HG03097 (cell line): ENCODE measurements at regions not wholly inside any gene's neighbourhood (a gene's known extent, or its start where the extent isn't known, plus 50 kb on each side); places are given as distances from the start of the nearest gene placed in this dataset.

Source experiments
- ATAC-seq: cut with Tn5 transposase; IDR thresholded peaks from one replicate; pipeline ENCODE4 v1.9.1; 2021; ENCODE audit not compliant: unreplicated experiment, low FRiP score

DNA sequence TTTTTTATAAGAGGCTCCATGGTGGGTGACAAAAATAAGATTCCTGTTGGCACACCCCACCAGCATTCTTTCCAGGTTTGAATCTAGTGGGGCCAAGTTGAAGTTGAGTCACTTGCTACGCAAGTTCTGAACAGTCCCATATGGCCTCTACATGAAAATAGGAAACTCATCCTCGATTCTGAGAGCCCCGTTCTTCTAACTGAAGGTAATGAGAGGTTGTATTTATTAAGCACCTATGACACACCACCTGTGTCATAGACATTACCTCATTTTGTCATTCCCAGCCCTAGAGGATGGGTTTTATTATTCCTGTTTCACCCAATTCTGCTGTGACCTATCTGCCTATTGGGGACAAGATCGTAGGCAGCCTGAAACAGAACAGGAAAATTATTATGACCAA, 131.7 kb downstream of the ACTL7B start:
- no peak for ATAC-seq

- no peak for ATAC-seq
Measured at GRCh38 chr9:108722396-108722795, 133.4 kb downstream of the ACTL7B start.

GRCh38 chr9:108720191-108720642, 135.6 kb downstream of the ACTL7B start:
- no peak for ATAC-seq

DNA sequence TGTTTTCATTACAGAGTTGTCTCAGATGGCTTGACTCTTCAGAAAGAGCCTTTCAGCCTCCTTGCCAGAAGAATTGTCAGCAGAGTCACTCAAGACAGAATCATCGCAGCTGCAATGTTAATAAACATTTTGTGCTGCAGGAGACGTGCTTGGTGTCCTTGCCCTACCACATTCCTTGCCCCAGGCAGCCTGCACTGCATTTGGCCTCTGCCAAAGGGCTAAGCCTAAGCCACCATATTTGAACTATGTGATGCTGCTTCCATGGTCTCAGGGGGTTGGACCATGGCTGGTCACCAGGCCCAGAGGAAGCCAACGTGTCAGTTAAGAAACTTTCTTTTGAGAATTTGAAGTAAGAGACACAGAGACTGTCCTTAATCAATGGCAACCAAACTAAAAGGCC, 145.4 kb downstream of the ACTL7B start:
- no peak for ATAC-seq

DNA sequence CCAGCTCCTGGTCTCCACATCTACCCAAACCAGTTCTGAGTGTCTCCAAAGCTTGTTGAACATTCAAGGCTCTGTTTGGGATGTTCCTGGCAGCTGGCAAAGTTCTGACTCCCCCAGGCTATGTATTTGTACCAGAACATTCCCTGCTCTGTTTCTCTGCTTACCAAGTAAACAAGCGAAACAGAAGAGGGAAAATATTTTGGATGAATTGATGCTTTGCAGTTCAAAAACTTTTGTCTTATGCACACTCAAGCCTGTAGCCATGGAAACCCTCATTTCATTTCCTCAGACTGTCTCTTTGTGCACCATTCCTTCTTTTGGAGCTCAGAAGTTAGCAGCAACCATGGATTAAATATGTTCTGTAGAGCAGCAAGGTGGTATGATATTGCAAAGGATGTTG, 145.8 kb downstream of the ACTL7B start:
- no peak for ATAC-seq

DNA sequence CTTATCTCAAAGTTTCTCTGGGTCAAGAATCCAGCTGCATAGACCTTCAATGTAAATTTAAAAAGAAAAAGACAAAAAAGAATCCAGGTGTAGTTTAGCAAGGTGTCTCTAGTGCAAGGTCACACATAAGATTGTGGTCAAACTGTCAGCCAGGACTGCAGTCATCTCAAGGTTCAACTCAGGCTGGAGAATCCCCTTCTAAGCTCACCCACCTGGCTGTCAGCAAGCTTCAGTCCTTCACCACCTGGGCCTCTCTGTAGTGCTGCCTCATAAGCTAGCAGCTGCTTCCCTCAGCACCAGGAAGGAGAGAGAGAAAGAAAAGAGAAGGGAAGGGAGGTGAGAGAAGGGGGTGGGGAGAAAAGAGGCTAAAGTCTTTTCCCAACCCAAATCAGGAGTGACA, 146.7 kb downstream of the ACTL7B start:
- no peak for ATAC-seq

DNA sequence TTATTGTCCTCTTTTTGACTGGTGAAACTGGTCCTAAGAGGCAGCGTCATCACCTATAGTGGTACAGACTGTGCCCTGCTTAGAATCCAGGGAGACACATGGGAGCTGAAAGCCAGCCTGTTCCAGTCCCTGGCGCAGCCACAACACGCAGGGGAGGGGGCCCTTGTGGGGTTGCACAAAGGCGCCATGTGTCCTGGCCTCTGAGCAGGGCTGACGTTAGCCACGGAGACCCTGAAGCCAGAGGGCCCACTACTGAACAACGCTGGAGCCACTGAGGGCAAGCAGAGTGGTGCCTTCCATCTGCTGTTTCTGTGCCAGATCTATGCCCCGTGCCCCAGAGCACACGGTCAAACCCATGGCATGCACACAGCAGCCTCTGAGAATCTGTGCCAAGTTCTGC, 147.3 kb downstream of the ACTL7B start:
- no peak for ATAC-seq

- no peak for ATAC-seq
Measured at GRCh38 chr9:108707120-108707519, 148.7 kb downstream of the ACTL7B start.

DNA sequence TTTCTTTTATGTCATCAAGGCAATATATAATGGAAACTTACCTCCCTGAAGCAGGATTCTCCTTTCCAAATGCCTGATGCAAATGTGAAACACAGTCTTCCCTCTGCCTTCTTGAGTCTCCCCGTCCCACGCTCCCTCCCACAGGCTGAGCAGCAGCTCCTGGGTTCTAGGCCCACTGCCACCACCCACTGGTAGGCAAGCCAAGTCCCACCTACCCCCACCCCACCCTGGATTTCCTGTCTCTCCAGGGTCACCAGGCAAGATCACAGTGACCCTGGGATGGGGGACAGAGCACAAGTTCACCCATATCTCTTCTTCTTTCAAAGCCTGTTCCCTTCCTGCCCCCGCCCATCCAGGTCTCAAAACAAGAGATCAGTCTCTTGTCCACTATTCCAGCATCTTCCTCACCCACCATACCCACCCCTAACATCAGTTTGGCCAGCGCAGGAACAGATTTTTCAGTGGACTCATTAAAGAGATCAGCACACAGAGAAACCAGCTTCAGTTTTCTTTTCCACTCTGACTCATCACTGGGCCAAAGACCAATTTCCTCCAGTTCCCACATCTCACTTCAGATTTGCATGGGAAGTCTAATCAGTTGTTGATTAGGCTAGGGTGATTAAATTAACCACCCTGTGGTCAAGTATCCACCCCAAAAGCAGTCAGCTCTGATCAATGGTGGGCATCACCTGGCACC, 151.5 kb downstream of the ACTL7B start:
- ATAC-seq, result no peak

GRCh38 chr9:108703429-108703828, 152.4 kb downstream of the ACTL7B start:
- ATAC-seq, result no peak

- ATAC-seq, result no peak
Measured at GRCh38 chr9:108702681-108703080, 153.1 kb downstream of the ACTL7B start.

DNA sequence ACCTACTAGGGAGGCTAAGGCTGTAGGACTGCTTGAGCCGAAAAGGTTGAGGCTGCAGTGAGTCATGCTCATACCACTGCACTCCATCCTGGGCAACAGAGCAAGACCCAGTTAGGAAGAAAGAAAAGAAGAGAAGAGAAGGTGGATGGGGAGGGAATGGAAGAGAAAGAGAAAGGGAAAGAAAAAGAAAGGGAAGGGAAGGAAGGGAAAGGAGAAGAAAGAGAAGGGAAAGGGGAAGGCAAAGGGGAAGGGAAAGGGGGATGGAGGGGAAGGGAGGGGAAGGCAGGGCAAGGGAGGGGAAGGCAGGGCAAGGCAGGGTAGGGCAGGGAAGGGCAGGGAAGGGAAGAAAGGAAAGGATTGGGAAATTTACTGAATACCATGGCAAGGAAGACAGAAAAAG, 157.0 kb downstream of the ACTL7B start:
- no peak for ATAC-seq

GRCh38 chr9:108698231-108698630, 157.6 kb downstream of the ACTL7B start:
- no peak for ATAC-seq

DNA sequence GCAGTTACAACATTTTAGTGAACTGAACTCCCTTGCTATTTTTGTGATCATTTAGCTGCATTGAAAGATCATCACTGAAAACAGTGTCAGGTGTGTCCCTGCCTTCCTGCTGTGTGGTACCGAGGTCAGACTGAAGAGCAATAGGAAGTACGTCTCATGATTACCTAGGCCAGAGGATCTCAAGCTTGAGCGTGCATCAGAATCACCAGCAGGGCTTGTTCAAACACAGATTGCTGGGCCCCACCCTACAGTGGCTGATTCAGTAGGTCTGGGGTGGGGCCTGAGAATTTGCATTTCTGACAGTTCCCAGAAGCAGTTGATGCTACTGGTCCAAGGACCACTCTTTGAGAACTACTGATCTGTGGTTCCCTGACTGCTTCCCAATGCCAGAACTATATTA, 159.6 kb downstream of the ACTL7B start:
- no peak for ATAC-seq

GRCh38 chr9:108694170-108694569, 161.6 kb downstream of the ACTL7B start:
- ATAC-seq, result no peak

- ATAC-seq, result no peak
Measured at GRCh38 chr9:108691614-108692013, 164.2 kb downstream of the ACTL7B start.

- ATAC-seq, result no peak
Measured at GRCh38 chr9:108688676-108689075, 167.1 kb downstream of the ACTL7B start.

DNA sequence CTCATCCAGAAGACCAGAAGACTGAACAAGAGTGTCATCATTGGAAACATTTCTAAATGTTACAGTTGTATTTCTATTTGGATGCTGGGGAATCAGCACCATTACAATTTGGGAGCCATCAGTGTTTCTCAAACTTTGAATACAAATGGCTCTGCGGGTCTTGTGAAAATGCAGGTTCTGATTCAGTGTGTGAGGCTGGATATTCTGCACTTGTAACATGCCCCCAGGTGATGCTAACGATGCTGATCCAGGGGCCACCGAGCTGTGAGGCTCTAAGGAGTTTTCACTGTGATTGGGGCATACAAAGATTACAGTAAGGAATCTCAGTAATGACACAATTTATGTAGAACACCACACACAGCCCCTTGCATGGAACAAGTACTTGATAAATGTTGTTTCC, 167.7 kb downstream of the ACTL7B start:
- ATAC-seq, result no peak

DNA sequence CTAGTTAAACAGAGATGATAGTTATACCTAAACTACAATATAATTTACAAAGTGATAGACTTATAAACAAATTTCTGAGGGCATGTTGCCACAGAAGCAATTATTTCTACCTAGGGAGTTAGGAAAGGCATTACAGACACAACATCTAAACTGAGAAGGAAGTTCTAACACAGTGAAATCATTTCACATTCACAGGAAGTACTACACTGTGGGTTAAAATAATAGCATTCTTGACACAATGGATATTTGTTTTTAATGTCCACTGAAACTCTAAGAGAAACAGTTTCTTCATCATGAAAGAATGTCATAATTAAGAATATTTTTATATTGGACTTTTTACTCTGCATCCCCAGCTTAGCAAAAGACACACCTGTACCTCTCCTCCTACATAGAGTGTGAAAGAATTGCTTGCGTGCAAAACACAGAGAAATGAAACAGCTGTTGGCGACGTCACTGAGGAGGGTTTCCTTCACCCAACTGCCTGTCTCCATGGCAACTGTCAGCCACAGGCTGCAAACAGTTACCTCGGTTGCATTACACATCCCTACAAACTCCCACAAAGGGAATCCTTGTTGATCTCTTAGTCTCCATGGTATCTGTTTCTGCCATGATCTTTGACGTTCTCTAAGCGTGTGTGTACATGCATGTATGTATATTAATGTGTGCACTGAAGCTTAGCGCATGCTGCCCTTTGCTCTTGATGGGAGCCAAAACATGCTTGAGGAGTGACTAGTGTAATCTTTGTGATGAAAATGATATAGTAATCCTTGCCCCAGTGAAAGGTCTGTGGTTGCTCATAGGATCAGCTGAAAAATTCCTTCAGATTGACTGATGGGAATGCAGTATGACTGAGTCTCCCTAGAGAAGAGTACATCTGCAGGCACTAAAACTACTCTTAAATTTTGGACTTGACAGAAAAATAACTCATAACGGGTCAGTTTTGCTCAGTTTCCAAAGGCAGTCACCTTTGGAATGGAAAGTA, 168.5 kb downstream of the ACTL7B start:
- no peak for ATAC-seq

DNA sequence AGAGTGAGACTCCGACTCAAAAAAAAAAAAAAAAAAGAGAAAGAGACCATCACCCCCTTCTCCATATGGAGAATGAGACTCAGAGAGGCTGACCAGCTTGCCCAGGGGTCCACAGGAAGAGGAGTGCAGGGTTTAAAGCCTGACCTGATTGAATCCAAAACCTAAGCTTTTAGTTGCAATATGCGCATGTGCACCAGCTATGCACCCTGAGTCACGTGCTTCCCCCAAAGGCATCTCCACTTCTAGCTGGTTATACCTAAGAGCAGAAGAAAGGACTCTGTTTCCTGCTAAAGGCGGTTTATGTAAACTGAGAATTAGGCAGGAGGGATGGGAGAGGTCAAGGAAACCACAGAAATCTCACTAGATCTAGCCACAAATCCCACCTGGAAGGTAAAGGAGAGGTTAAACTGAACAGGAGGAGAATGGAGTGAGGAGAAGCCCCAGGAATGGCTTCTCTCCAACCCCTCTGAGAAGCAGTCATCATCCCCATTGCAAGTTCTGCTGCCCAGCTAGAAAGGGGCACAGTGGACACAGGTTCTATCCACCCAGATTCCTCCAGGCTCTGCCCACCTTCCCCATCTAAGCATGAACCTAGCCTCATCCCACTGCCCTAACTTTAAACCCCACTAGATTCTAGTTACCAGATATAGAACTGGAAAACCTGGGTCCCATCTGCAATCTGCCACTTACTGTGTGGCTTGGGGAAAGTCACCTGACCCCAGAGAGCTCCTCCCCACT, 171.3 kb downstream of the ACTL7B start:
- no peak for ATAC-seq

- no peak for ATAC-seq
Measured at GRCh38 chr9:108683245-108683644, 172.5 kb downstream of the ACTL7B start.
